Stomach (tissue), 8 donors: ENCODE measurements at regions not wholly inside any gene's neighbourhood (a gene's known extent, or its start where the extent isn't known, plus 50 kb on each side); places are given as distances from the start of the nearest gene placed in this dataset.

ENCODE experiments used
- DNase-seq, 2 donors: peaks; one replicate each; pipeline versions ENCODE4 v3.0.0 to v3.0.0-alpha.2; 2013 to 2019
- H3K27ac ChIP-seq, 5 donors: fragments of 200-600 bp in 4 of 5; sonication (generic) in 4 of 5; one replicate each; pipeline ENCODE4 v1.5.1; 2013 to 2019; ENCODE audit warnings: mild to moderate bottlenecking in 1 of 5, moderate library complexity in 1 of 5
- H3K27me3 ChIP-seq, 3 donors: fragments of 200-600 bp; sonication (generic); one replicate each; pipeline ENCODE4 v1.5.1; 2017 to 2019; ENCODE audit warnings: mixed run types in 1 of 3
- H3K36me3 ChIP-seq, 4 donors: fragments of 200-600 bp; sonication (generic); 1 replicate in 3 of 4; 2 replicates in 1 of 4; pipeline ENCODE4 v1.5.1; 2016 to 2019
- H3K4me1 ChIP-seq, 4 donors: fragments of 200-600 bp; sonication (generic); one replicate each; pipeline ENCODE4 v1.5.1; 2016 to 2019
- H3K4me3 ChIP-seq, 4 donors: fragments of 200-600 bp; sonication (generic) in 3 of 4; one replicate each; pipeline ENCODE4 v1.5.1; 2016 to 2019; ENCODE audit warnings: mild to moderate bottlenecking in 1 of 4
- H3K9me3 ChIP-seq, 4 donors: fragments of 200-600 bp; sonication (generic); one replicate each; pipeline ENCODE4 v1.5.1; 2016 to 2019
- CTCF ChIP-seq, 7 experiments: fragments of 450-650 bp in 4 of 7; fragments of 200-600 bp in 3 of 7; sonication (generic) in 3 of 7; IDR thresholded peaks; one replicate each; pipeline ENCODE4 v1.5.1; 2016 to 2019; ENCODE audit warnings: antibody characterized with exemption in 7 of 7, control low read depth in 2 of 7, mild to moderate bottlenecking in 1 of 7
- EP300 ChIP-seq: sonication (generic); formaldehyde crosslinking; IDR thresholded peaks from one replicate; pipeline ENCODE4 v1.6.1; 2017; ENCODE audit warnings: antibody characterized with exemption
- POLR2A ChIP-seq, 4 donors: fragments of 450-650 bp; IDR thresholded peaks; one replicate each; pipeline ENCODE4 v1.6.1; 2016; ENCODE audit warnings: antibody characterized with exemption in 4 of 4, control low read depth in 2 of 4, mild to moderate bottlenecking in 1 of 4, moderate library complexity in 1 of 4
- POLR2AphosphoS5 ChIP-seq, 3 donors: sonication (generic); formaldehyde crosslinking; IDR thresholded peaks; one replicate each; pipeline ENCODE4 v1.6.1; 2016; ENCODE audit warnings: antibody characterized with exemption in 3 of 3
- WGBS, 5 donors: extraction: QIAGEN DNeasy Blood & Tissue Kit in 3 of 5; methylation state at CpG; one replicate each; pipeline versions ENCODE4 v1.1.5 to v1.1.7; 2013 to 2018; 5-methylcytosine and 5-hydroxymethylcytosine counted together
- intact Hi-C: fragments of 100-400 bp; cut with DNase I; formaldehyde crosslinking; loops from one replicate; pipeline ENCODE4 v1.15.1; 2023; ENCODE audit warnings: low total_unique reads
- donor health status: healthy with polysubstance abuse.
- donor health status: Bipolar disorder and iron deficiency.
- donor health status: healthy.

- peaks cover 0 to 26% (median 12%) of the 10 kb centered on the region in 4 donors for H3K4me1 ChIP-seq
- H3K36me3 ChIP-seq: peaks cover 0 to 6% (median 0%) of the 10 kb centered on the region in 4 donors
- intact Hi-C loops: no loop called here
These were observed 105.0 kb downstream of the HAUS1 start for GRCh38 chr18:46209161-46209560.

GRCh38 chr18:46211816-46212215 lies 107.6 kb downstream of the HAUS1 start:
- H3K4me3 ChIP-seq: no peak overlapping the region
- peaks cover 0 to 17% (median 12%) of the 10 kb centered on the region in 4 donors for H3K36me3 ChIP-seq
- 0 to 9% (median 6%) methylated on average over 1 of the region's 1 CpG for WGBS, 5 donors
- no peak overlapping the region for H3K27ac ChIP-seq
- H3K27me3 ChIP-seq: no peaks in the 10 kb centered on the region
- no peak for DNase-seq
- H3K4me1 ChIP-seq: peaks cover 0 to 28% (median 11%) of the 10 kb centered on the region in 4 donors
- intact Hi-C loops: no loop called here
- no peaks in the 10 kb centered on the region for H3K9me3 ChIP-seq
- TF ChIP-seq CTCF (IDR thresholded peaks at IDR 0.05): no peak
- TF ChIP-seq EP300: no peak

More at GRCh38 chr18:46209161-46209560, 105.0 kb downstream of the HAUS1 start:
- Histone ChIP-seq H3K9me3 (no peaks in the 10 kb centered on the region), H3K27me3 (no peaks in the 10 kb centered on the region), H3K4me3 (no peak overlapping the region), H3K27ac (no peak overlapping the region)
- TF ChIP-seq CTCF (IDR thresholded peaks at IDR 0.05) (no peak), POLR2AphosphoS5 (IDR thresholded peaks at IDR 0.05) (no peak), POLR2A (IDR thresholded peaks at IDR 0.05) (no peak), EP300 (no peak)
- DNase-seq: no peak

- WGBS, 5 donors: 81 to 94% (median 88%) methylated on average over 2 of the region's 2 CpGs
- intact Hi-C loops: no loop called here
These were observed 108.2 kb downstream of the HAUS1 start for GRCh38 chr18:46212398-46212797.

GRCh38 chr18:46213295-46213694 lies 109.1 kb downstream of the HAUS1 start:
- intact Hi-C loops: no loop called here
- H3K27me3 ChIP-seq: no peaks in the 10 kb centered on the region
- TF ChIP-seq CTCF (IDR thresholded peaks at IDR 0.05): peak in 4 of 7 experiments; percentile 20 to 33 (median 26)
- no peak for TF ChIP-seq POLR2A (IDR thresholded peaks at IDR 0.05)
- no peak for TF ChIP-seq EP300
- no peaks in the 10 kb centered on the region for H3K9me3 ChIP-seq
- peak in 1 of 2 donors; percentile 9 for DNase-seq
- 18 to 31% (median 26%) methylated on average over 3 of the region's 3 CpGs for WGBS, 5 donors
- no peak overlapping the region for H3K4me3 ChIP-seq
- H3K4me1 ChIP-seq: peaks cover 0 to 28% (median 11%) of the 10 kb centered on the region in 4 donors
- H3K36me3 ChIP-seq: peaks cover 0 to 26% (median 18%) of the 10 kb centered on the region in 4 donors
- H3K27ac ChIP-seq: no peak overlapping the region

More at GRCh38 chr18:46212398-46212797, 108.2 kb downstream of the HAUS1 start:
- Histone ChIP-seq H3K4me3 (no peak overlapping the region), H3K27me3 (no peaks in the 10 kb centered on the region), H3K4me1 (peaks cover 0 to 28% (median 11%) of the 10 kb centered on the region in 4 donors), H3K36me3 (peaks cover 0 to 18% (median 18%) of the 10 kb centered on the region in 4 donors), H3K27ac (no peak overlapping the region), H3K9me3 (no peaks in the 10 kb centered on the region)
- no peak for DNase-seq
- TF ChIP-seq EP300 (no peak), CTCF (IDR thresholded peaks at IDR 0.05) (no peak), POLR2A (IDR thresholded peaks at IDR 0.05) (no peak), POLR2AphosphoS5 (IDR thresholded peaks at IDR 0.05) (no peak)
